ENCODE measurements at regions not wholly inside any gene's neighbourhood (a gene's known extent, or its start where the extent isn't known, plus 50 kb on each side); places are given as distances from the start of the nearest gene placed in this dataset.

- H3K36me3 ChIP-seq = no peaks in the 10 kb centered on the region
- no peak overlapping the region for H3K4me3 ChIP-seq
- no peak overlapping the region for H3K27ac ChIP-seq
- H3K4me1 ChIP-seq = peaks cover 0 to 5% (median 0%) of the 10 kb centered on the region in 4 donors
- H3K27me3 ChIP-seq = no peaks in the 10 kb centered on the region
- no peak for TF ChIP-seq EP300 (IDR thresholded peaks at IDR 0.05)
- TF ChIP-seq CTCF (IDR thresholded peaks at IDR 0.05) = no peak
- no peak for TF ChIP-seq POLR2A (IDR thresholded peaks at IDR 0.05)
- no peak for DNase-seq (ENCODE audit: low spot score in 2 of 2)
- H3K9me3 ChIP-seq = no peaks in the 10 kb centered on the region
Measured at GRCh38 chr12:24172773-24173066, 223.2 kb upstream of the SOX5 start.

- Histone ChIP-seq H3K27ac (no peak overlapping the region), H3K36me3 (no peaks in the 10 kb centered on the region), H3K4me3 (no peak overlapping the region), H3K27me3 (no peaks in the 10 kb centered on the region), H3K9me3 (no peaks in the 10 kb centered on the region), H3K4me1 (peaks cover 0 to 5% (median 0%) of the 10 kb centered on the region in 4 donors)
- DNase-seq (ENCODE audit: low spot score in 2 of 2) = no peak
- 66 to 78% methylated on average over 13 of the region's 13 CpGs for WGBS, 2 donors
- TF ChIP-seq EP300 (IDR thresholded peaks at IDR 0.05) (no peak), CTCF (IDR thresholded peaks at IDR 0.05) (no peak), POLR2A (IDR thresholded peaks at IDR 0.05) (no peak)
Measured at GRCh38 chr12:24172031-24172772, 222.7 kb upstream of the SOX5 start.

GRCh38 chr12:24155042-24155441 lies 205.6 kb upstream of the SOX5 start:
- Histone ChIP-seq H3K27me3 (no peaks in the 10 kb centered on the region), H3K36me3 (no peaks in the 10 kb centered on the region), H3K4me1 (no peaks in the 10 kb centered on the region), H3K27ac (no peak overlapping the region), H3K9me3 (no peaks in the 10 kb centered on the region), H3K4me3 (no peak overlapping the region)
- DNase-seq (ENCODE audit: low spot score in 2 of 2) = no peak
- no peak for TF ChIP-seq CTCF (IDR thresholded peaks at IDR 0.05)
- TF ChIP-seq EP300 (IDR thresholded peaks at IDR 0.05) = no peak
- TF ChIP-seq POLR2A (IDR thresholded peaks at IDR 0.05) = no peak
- WGBS, 2 donors = 88 to 93% methylated on average over 2 of the region's 2 CpGs

- no peaks in the 10 kb centered on the region for H3K4me1 ChIP-seq
- TF ChIP-seq CTCF (IDR thresholded peaks at IDR 0.05) (no peak), EP300 (IDR thresholded peaks at IDR 0.05) (no peak), POLR2A (IDR thresholded peaks at IDR 0.05) (no peak)
- H3K36me3 ChIP-seq = no peaks in the 10 kb centered on the region
- DNase-seq (ENCODE audit: low spot score in 2 of 2) = no peak
- no peaks in the 10 kb centered on the region for H3K27me3 ChIP-seq
- no peak overlapping the region for H3K4me3 ChIP-seq
- WGBS, 2 donors = 35 to 39% methylated on average over 2 of the region's 2 CpGs
- H3K27ac ChIP-seq = no peak overlapping the region
- H3K9me3 ChIP-seq = no peaks in the 10 kb centered on the region
Measured at GRCh38 chr12:24153079-24153478, 203.6 kb upstream of the SOX5 start.

GRCh38 chr12:24152270-24152669 lies 202.8 kb upstream of the SOX5 start:
- H3K9me3 ChIP-seq = no peaks in the 10 kb centered on the region
- H3K36me3 ChIP-seq = no peaks in the 10 kb centered on the region
- no peak for TF ChIP-seq POLR2A (IDR thresholded peaks at IDR 0.05)
- no peak for TF ChIP-seq CTCF (IDR thresholded peaks at IDR 0.05)
- no peak for TF ChIP-seq EP300 (IDR thresholded peaks at IDR 0.05)
- H3K4me3 ChIP-seq = no peak overlapping the region
- no peaks in the 10 kb centered on the region for H3K27me3 ChIP-seq
- H3K4me1 ChIP-seq = no peaks in the 10 kb centered on the region
- 85 to 89% methylated on average over 3 of the region's 3 CpGs for WGBS, 2 donors
- DNase-seq (ENCODE audit: low spot score in 2 of 2) = no peak
- no peak overlapping the region for H3K27ac ChIP-seq
